ENCODE measurements at regions not wholly inside any gene's neighbourhood (a gene's known extent, or its start where the extent isn't known, plus 50 kb on each side); places are given as distances from the start of the nearest gene placed in this dataset.
"Not testable (repeated sequence)": the region's sequence is repeated elsewhere in the genome, so short reads cannot be mapped to it uniquely, and the experiment has no call there.

GRCh38 chr13:74731731-74732130 lies 597.5 kb upstream of the KLF12 start:
- H3K4me3 Mint-ChIP-seq = no peak overlapping the region
- H3K27me3 Mint-ChIP-seq = peaks cover 1% of the 10 kb centered on the region
- no peak overlapping the region for H3K27ac Mint-ChIP-seq
- H3K4me1 Mint-ChIP-seq (ENCODE audit: low read depth) = no peaks in the 10 kb centered on the region
- no peaks in the 10 kb centered on the region for H3K36me3 Mint-ChIP-seq
- H3K9me3 Mint-ChIP-seq (ENCODE audit: low read depth) = no peaks in the 10 kb centered on the region

GRCh38 chr13:74730556-74731331 lies 596.5 kb upstream of the KLF12 start:
- Mint-ChIP-seq H3K27ac (no peak overlapping the region), H3K36me3 (no peaks in the 10 kb centered on the region), H3K9me3 (ENCODE audit: low read depth) (no peaks in the 10 kb centered on the region), H3K4me1 (ENCODE audit: low read depth) (no peaks in the 10 kb centered on the region), H3K27me3 (peaks cover 1% of the 10 kb centered on the region), H3K4me3 (no peak overlapping the region)

DNA sequence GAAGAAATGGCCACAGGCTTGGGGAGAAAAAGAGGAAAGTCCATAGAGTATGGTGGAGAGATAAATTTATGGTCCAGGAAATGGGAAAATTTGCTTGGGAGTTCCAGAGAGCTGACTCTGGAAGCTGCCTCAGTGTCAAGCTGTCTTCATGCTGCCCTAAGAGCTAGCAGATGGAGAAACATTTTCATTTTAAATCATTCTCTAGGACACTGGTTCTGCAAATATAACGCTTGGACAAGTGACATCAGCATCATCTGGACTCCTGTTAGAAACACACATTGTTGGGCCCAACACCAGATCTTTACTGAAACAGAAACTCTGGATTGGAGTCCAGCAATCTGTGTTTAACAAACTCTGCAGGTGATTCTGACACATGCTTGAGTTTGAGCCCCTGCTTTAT lies 592.0 kb upstream of the KLF12 start:
- Mint-ChIP-seq H3K9me3 (ENCODE audit: low read depth) (no peaks in the 10 kb centered on the region), H3K4me1 (ENCODE audit: low read depth) (no peaks in the 10 kb centered on the region), H3K36me3 (no peaks in the 10 kb centered on the region), H3K4me3 (no peak overlapping the region), H3K27me3 (no peaks in the 10 kb centered on the region), H3K27ac (no peak overlapping the region)

DNA sequence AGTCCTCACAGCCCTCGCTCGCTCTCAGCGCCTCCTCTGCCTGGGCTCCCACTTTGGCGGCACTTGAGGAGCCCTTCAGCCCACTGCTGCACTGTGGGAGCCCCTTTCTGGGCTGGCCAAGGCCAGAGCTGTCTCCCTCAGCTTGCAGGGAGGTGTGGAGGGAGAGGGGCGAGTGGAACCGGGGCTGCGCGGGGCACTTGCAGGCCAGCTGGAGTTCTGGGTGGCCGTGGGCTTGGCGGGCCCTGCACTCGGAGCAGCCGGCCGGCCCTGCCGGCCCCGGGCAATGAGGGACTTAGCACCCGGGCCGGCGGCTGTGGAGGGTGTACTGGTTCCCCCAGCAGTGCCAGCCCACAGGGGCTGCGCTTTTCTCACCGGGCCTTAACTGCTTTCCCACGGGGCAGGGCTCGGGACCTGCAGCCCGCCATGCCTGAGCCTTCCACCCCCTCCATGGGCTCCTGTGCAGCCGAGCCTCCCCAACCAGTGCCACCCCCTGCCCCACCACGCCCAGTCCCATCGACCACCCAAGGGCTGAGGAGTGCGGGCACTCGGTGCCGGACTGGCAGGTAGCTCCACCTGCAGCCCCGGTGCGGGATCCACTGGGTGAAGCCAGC lies 584.1 kb upstream of the KLF12 start:
- not testable (repeated sequence) for H3K9me3 Mint-ChIP-seq (ENCODE audit: low read depth); H3K27me3 Mint-ChIP-seq; H3K4me3 Mint-ChIP-seq; H3K27ac Mint-ChIP-seq; H3K36me3 Mint-ChIP-seq; H3K4me1 Mint-ChIP-seq (ENCODE audit: low read depth)

DNA sequence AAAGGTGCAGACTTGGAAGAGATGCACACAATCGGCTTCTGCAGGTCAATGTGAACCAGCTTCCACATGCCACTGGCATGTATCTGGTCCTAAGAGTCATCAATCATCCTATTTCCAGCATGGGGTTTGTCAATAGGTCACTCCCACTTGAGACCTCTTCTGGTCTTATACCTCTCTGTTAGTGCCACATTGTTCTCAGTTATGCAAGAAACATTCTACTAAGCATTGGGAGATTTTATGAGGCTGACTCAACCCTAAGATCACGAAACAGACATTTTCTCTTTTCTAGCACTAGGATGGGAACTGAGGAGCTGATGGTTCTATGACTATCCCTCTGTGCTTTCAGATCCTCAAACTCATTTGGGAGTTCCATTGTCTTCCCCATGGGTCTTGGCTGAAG lies 581.5 kb upstream of the KLF12 start:
- Mint-ChIP-seq H3K27me3 (no peaks in the 10 kb centered on the region), H3K4me1 (ENCODE audit: low read depth) (no peaks in the 10 kb centered on the region), H3K36me3 (no peaks in the 10 kb centered on the region), H3K27ac (no peak overlapping the region), H3K9me3 (ENCODE audit: low read depth) (no peaks in the 10 kb centered on the region), H3K4me3 (no peak overlapping the region)

- Mint-ChIP-seq H3K4me3 (no peak overlapping the region), H3K9me3 (ENCODE audit: low read depth) (no peaks in the 10 kb centered on the region), H3K4me1 (ENCODE audit: low read depth) (no peaks in the 10 kb centered on the region), H3K36me3 (no peaks in the 10 kb centered on the region), H3K27me3 (peaks cover 4% of the 10 kb centered on the region), H3K27ac (no peak overlapping the region)
Measured at GRCh38 chr13:74710006-74710405, 575.8 kb upstream of the KLF12 start.

- H3K9me3 Mint-ChIP-seq (ENCODE audit: low read depth) = no peaks in the 10 kb centered on the region
- H3K27ac Mint-ChIP-seq = no peak overlapping the region
- H3K4me3 Mint-ChIP-seq = no peak overlapping the region
- no peaks in the 10 kb centered on the region for H3K36me3 Mint-ChIP-seq
- H3K27me3 Mint-ChIP-seq = peaks cover 4% of the 10 kb centered on the region
- no peaks in the 10 kb centered on the region for H3K4me1 Mint-ChIP-seq (ENCODE audit: low read depth)
Measured at GRCh38 chr13:74709226-74709625, 575.0 kb upstream of the KLF12 start.

GRCh38 chr13:74708629-74709028 lies 574.4 kb upstream of the KLF12 start:
- Mint-ChIP-seq H3K9me3 (ENCODE audit: low read depth) (no peaks in the 10 kb centered on the region), H3K27me3 (peaks cover 4% of the 10 kb centered on the region), H3K4me3 (no peak overlapping the region), H3K4me1 (ENCODE audit: low read depth) (no peaks in the 10 kb centered on the region), H3K27ac (no peak overlapping the region), H3K36me3 (no peaks in the 10 kb centered on the region)

DNA sequence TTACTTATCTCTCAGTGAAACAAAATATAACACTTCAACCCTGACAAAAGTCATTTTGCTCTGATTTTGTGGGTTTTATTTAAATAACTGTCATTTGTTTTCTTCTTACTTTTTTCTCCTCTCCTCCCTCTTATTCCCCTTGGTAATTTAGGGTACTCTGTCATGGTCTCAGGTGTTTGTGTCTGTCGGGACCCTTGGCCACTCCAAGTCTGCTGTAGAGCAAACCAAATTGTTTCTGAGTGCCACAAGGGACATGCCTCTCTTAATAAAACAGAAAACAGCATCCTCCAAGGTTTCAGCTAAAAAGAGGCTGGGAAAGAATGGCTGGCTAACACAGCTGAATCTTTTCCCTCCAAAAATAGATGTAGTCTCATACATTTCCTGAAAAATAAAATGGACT lies 573.1 kb upstream of the KLF12 start:
- no peaks in the 10 kb centered on the region for H3K4me1 Mint-ChIP-seq (ENCODE audit: low read depth)
- H3K27me3 Mint-ChIP-seq = peaks cover 5% of the 10 kb centered on the region
- no peaks in the 10 kb centered on the region for H3K9me3 Mint-ChIP-seq (ENCODE audit: low read depth)
- H3K36me3 Mint-ChIP-seq = no peaks in the 10 kb centered on the region
- H3K27ac Mint-ChIP-seq = no peak overlapping the region
- no peak overlapping the region for H3K4me3 Mint-ChIP-seq

DNA sequence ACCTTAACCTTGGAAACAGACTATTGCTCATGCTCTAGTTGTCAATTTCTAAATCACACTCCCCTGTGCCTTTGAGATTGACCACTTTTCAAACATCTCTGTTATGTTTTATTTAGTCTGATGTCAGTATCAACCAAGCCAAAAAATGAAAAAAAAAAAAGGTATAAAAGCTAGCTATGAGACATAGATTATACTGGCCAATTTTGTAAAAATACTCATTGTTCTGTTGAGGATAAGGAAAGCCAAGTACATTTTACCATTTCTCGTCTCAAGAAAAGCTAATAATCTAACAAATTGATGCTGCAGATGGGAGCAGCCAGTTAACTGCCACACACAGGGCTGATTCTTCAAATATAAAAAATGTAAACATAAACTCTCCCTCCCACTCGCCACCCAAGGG lies 572.6 kb upstream of the KLF12 start:
- no peak overlapping the region for H3K4me3 Mint-ChIP-seq
- peaks cover 5% of the 10 kb centered on the region for H3K27me3 Mint-ChIP-seq
- no peak overlapping the region for H3K27ac Mint-ChIP-seq
- no peaks in the 10 kb centered on the region for H3K9me3 Mint-ChIP-seq (ENCODE audit: low read depth)
- no peaks in the 10 kb centered on the region for H3K36me3 Mint-ChIP-seq
- no peaks in the 10 kb centered on the region for H3K4me1 Mint-ChIP-seq (ENCODE audit: low read depth)

DNA sequence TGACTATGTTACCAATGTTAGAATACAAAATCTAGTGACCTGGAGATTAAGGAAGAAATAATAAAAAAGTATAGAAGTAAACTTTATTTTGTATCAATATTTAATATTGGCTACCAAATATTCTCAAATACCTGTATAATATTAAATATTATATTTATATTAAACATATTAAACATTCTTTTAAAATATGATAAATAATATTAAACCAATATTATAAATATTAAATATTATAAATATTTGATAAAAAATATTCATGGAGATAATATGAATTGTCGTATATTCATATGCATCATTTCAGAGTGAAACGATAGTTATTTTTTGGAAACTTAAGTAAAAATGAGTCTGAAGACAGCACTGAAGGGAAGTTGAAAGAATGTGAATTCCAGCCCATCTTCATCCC lies 571.2 kb upstream of the KLF12 start:
- peaks cover 8% of the 10 kb centered on the region for H3K27me3 Mint-ChIP-seq

DNA sequence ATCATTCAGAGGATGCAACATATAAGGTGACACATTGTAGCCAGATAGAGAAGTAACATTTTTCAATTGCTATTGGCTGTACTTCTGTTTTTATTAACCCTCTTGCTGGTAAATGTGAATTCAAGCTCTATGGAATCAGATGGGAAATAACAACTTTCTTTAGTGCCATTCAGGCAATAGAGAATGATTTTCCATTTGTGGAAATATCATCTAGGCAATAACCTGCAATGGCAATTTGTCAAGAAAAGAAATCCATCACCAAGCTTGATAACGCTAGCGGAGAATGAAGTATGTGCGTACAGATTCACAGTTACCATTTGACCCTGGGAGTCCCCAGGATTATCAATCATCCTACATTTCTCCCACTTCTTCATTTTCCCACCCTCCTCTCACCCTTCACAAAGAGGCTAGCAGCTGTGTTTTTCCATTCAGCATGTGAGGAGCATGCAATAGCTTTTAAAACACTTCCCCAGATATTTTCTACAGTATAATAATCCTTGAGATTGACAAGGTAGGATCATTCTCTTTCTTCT lies 569.7 kb upstream of the KLF12 start:
- Mint-ChIP-seq H3K4me1 (ENCODE audit: low read depth) (no peaks in the 10 kb centered on the region), H3K4me3 (no peak overlapping the region), H3K27ac (no peak overlapping the region), H3K36me3 (no peaks in the 10 kb centered on the region), H3K9me3 (ENCODE audit: low read depth) (no peaks in the 10 kb centered on the region), H3K27me3 (peaks cover 7% of the 10 kb centered on the region)

More for the DNA sequence above, 571.2 kb upstream of the KLF12 start:
- H3K27ac Mint-ChIP-seq = no peak overlapping the region
- H3K9me3 Mint-ChIP-seq (ENCODE audit: low read depth) = no peaks in the 10 kb centered on the region
- no peaks in the 10 kb centered on the region for H3K36me3 Mint-ChIP-seq
- no peak overlapping the region for H3K4me3 Mint-ChIP-seq
- H3K4me1 Mint-ChIP-seq (ENCODE audit: low read depth) = no peaks in the 10 kb centered on the region

- H3K27ac Mint-ChIP-seq = no peak overlapping the region
- H3K36me3 Mint-ChIP-seq = no peaks in the 10 kb centered on the region
- no peak overlapping the region for H3K4me3 Mint-ChIP-seq
Measured at GRCh38 chr13:74696148-74696922, 562.1 kb upstream of the KLF12 start.

DNA sequence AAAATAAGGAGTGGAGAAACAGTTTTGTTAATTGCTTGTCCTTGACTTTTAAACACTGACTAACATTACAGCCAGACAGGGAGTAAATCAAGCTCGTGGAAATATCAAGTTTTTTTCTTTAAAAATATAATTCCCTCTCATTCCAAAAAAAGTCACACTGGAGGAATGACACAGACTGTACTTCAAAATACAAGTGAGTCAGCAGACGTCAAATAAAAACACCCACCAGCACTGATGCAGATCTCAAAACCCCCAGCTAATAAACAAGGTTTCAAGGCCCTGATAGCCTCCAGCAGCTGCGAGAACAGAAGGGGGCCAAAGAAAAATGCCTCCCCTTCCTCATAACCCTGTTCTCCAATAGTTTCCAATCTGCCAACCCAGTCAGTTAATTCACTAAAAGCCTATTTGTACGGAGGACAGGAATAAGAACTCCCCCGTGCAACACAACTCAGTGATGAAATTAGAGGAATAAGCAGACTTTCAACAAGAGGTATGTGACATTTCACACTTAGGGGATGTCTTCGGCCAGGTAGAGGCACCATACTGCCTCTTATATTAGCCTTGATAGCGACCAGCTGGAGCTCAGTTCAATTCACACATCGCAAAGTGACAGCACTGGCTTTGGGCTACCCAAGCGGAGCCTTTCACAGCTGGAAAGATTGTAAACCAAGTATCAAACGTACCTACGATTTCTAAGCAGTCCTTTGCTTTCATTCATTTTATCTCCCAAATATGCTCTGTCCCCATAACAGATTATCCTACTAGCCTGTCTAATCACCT lies 561.0 kb upstream of the KLF12 start:
- no peaks in the 10 kb centered on the region for H3K36me3 Mint-ChIP-seq
- no peaks in the 10 kb centered on the region for H3K4me1 Mint-ChIP-seq (ENCODE audit: low read depth)
- H3K27me3 Mint-ChIP-seq = peaks cover 5% of the 10 kb centered on the region
- H3K4me3 Mint-ChIP-seq = no peak overlapping the region
- H3K9me3 Mint-ChIP-seq (ENCODE audit: low read depth) = no peaks in the 10 kb centered on the region
- H3K27ac Mint-ChIP-seq = no peak overlapping the region

More at GRCh38 chr13:74696148-74696922, 562.1 kb upstream of the KLF12 start:
- Mint-ChIP-seq H3K4me1 (ENCODE audit: low read depth) (no peaks in the 10 kb centered on the region), H3K9me3 (ENCODE audit: low read depth) (no peaks in the 10 kb centered on the region), H3K27me3 (peaks cover 8% of the 10 kb centered on the region)

Measured in activated naive CD8-positive, alpha-beta T cell (primary cell).